Ectodermal cell (in vitro differentiated cells): ENCODE measurements at regions not wholly inside any gene's neighbourhood (a gene's known extent, or its start where the extent isn't known, plus 50 kb on each side); places are given as distances from the start of the nearest gene placed in this dataset.

Source experiments
- H3K27ac ChIP-seq: 2 replicates; pipeline ENCODE4 v1.7.0; 2013; ENCODE audit warnings: mild to moderate bottlenecking, low read depth, low read length; ENCODE audit not compliant: insufficient read depth, poor library complexity, severe bottlenecking
- H3K27me3 ChIP-seq: 2 replicates; pipeline ENCODE4 v1.7.0; 2013; ENCODE audit warnings: mild to moderate bottlenecking, low read length; ENCODE audit not compliant: insufficient read depth, control insufficient read depth, poor library complexity, severe bottlenecking
- H3K36me3 ChIP-seq: one replicate; pipeline ENCODE4 v1.7.0; 2013; ENCODE audit warnings: low read length; ENCODE audit not compliant: control insufficient read depth, insufficient read depth
- H3K4me1 ChIP-seq: one replicate; pipeline ENCODE4 v1.7.0; 2013; ENCODE audit warnings: low read length; ENCODE audit not compliant: control insufficient read depth, insufficient read depth
- H3K4me3 ChIP-seq: 2 replicates; pipeline ENCODE4 v1.7.0; 2013; ENCODE audit warnings: low read depth, low read length, control low read depth; ENCODE audit not compliant: insufficient read depth
- H3K9me3 ChIP-seq: 2 replicates; pipeline ENCODE4 v1.7.0; 2013; ENCODE audit warnings: mild to moderate bottlenecking, low read length, moderate library complexity; ENCODE audit not compliant: control insufficient read depth
- WGBS, 2 experiments: methylation state at CpG; one replicate each; pipeline ENCODE4 v1.1.7; 2013; ENCODE audit warnings: missing lambda C conversion rate in 2 of 2; 5-methylcytosine and 5-hydroxymethylcytosine counted together

DNA sequence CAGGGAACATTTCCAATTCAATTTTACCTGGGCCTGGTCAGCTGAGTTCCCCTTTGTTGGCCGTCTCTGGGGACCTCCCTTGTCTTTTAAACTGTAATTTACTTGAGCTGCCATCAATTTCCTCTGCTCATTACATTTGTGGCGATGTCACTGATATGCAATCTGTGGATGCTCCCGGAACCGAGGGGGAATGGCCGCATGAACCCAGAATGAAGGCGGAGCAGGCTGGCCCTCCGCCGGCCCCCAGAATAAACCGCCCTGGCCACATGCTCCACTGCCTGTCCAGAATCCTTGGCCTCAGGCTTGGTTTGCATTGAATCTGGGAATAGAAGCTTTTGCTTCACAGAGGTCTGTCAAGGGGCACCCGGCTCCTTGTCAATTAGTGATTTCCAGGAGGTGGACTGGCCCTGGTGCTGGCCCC is 276.8 kb downstream of the TEX29 start:
- Histone ChIP-seq H3K27me3 (no peaks in the 10 kb centered on the region), H3K9me3 (no peaks in the 10 kb centered on the region), H3K4me3 (no peak overlapping the region), H3K27ac (no peak overlapping the region), H3K4me1 (no peaks in the 10 kb centered on the region), H3K36me3 (no peaks in the 10 kb centered on the region)
- WGBS, 2 experiments = 69 to 70% methylated on average over 10 of the region's 10 CpGs

DNA sequence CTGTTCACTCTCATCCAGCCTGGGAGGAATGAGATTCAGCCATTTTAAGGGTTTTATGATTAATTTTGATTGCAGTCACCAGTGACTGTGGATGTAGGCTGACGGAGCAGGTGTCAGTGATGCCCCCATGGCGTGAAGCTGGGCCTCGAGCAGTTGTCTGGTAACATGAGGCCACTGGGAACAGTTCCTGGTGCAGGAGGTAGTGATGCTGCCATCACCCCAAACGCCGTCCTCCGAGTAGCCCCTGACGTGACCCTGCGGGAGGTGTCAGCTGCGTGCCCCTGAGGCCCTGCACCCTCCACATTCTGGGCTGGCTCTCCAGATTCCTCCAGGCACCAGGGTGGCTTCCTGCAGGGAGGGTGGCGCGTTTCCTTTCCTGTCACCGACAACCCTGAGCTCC is 277.2 kb downstream of the TEX29 start:
- Histone ChIP-seq H3K9me3 (no peaks in the 10 kb centered on the region), H3K4me1 (no peaks in the 10 kb centered on the region), H3K36me3 (no peaks in the 10 kb centered on the region), H3K27me3 (no peaks in the 10 kb centered on the region), H3K27ac (no peak overlapping the region), H3K4me3 (no peak overlapping the region)
- WGBS, 2 experiments = 79 to 83% methylated on average over 12 of the region's 12 CpGs

DNA sequence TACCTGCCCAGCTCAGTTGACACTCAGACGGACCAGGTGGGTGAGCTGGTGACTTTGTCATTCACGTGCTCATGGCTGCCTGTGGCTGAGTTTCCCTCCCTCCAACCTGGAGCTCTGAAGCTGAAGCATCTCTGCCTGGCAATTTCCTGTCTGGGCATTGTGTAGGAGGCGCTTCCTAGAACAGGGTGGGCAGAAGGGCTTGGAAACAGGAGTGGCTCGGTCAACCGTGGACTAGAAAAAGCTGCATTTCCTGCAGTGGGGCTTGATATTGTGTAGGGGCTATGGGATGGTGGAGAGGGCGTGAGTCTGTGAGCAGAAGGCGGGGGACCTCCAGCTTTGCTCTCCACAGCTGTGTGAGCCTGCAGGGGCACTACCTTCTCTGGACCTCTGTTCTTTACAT is 278.3 kb downstream of the TEX29 start:
- 91 to 92% methylated on average over 7 of the region's 7 CpGs for WGBS, 2 experiments
- Histone ChIP-seq H3K4me1 (no peaks in the 10 kb centered on the region), H3K4me3 (no peak overlapping the region), H3K36me3 (no peaks in the 10 kb centered on the region), H3K27me3 (no peaks in the 10 kb centered on the region), H3K9me3 (no peaks in the 10 kb centered on the region), H3K27ac (no peak overlapping the region)

DNA sequence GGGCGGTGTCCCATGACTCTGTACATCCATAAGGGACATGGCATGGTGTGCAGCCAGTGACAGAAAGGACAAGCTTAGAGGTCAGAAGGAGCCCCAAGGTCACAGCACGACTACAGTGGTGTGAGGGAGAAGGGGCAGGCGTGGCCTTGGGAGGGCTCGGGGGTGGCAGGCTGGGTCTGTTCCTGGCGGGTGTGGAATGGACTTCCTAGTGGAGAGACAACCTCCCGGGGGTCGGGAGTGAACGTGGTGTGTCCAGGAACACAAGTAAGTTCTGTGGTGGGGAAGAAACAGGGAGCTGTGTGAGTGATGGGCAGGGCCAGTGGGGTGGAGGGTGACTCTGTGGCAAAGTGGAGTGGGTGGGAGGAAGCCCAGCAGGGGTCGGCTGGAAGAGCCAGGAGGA is 279.3 kb downstream of the TEX29 start:
- Histone ChIP-seq H3K27me3 (no peaks in the 10 kb centered on the region), H3K4me3 (no peak overlapping the region), H3K4me1 (no peaks in the 10 kb centered on the region), H3K27ac (no peak overlapping the region), H3K36me3 (no peaks in the 10 kb centered on the region), H3K9me3 (no peaks in the 10 kb centered on the region)
- 80 to 81% methylated on average over 9 of the region's 9 CpGs for WGBS, 2 experiments

DNA sequence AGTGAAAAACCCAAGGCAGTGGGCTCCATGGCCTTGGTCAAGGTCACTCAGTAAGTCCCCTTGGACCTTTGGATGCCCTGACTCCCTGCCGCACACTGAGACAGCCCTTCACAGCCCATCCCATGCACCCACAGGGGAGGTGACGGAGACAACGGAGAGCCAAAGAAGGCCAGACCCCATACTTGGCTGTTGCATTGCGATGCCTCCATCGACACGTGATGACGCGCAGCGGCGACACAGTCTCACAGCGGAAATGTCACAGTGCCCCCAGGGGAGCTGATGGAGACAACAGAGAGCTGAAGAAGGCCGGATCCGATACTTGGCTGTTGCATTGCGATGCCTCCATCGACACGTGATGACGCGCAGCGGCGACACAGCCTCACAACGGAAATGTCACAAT is 282.4 kb downstream of the TEX29 start:
- WGBS, 2 experiments = 96% methylated on average over 21 of the region's 21 CpGs
- no peaks in the 10 kb centered on the region for H3K9me3 ChIP-seq
- H3K27ac ChIP-seq = no peak overlapping the region
- no peaks in the 10 kb centered on the region for H3K36me3 ChIP-seq
- H3K4me1 ChIP-seq = no peaks in the 10 kb centered on the region
- H3K27me3 ChIP-seq = no peaks in the 10 kb centered on the region
- no peak overlapping the region for H3K4me3 ChIP-seq

DNA sequence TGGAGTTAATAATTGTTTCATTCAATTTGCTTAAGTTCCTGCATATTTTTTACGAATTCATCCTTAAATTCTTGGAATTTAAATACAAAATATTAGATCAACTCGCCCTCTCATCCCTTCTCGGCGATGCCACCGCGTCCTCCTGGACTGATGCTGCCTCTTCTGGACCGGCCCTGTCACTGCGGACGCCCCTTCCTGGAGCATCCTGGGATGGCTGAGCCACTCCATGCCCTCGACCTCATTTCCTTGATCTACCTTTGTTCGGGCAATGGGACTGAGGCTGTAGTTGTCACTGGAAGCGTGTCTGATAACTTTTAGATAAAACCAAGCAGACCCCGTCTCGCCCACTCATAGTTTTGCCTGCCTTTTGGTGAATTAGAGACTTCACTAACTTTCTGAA is 283.7 kb downstream of the TEX29 start:
- H3K27me3 ChIP-seq = no peaks in the 10 kb centered on the region
- no peak overlapping the region for H3K4me3 ChIP-seq
- no peaks in the 10 kb centered on the region for H3K4me1 ChIP-seq
- H3K9me3 ChIP-seq = no peaks in the 10 kb centered on the region
- H3K36me3 ChIP-seq = no peaks in the 10 kb centered on the region
- H3K27ac ChIP-seq = no peak overlapping the region
- WGBS, 2 experiments = 88% methylated on average over 14 of the region's 14 CpGs

DNA sequence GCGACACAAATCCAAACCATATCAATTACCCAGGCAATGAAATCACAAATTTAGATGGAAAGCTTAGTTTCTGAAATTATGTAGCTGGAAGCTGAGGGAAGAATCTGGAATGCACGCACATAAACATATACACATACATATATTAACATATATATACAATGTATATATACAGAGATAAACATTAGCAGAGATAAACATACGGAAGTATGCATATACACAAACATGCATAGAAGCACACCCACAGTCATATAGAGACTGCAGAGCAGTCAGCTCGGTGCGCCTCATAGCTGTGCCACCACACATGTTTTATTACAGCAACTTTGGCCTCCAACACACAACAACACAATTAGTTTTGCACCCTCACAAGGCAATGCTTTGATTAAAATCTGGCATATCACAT is 288.1 kb downstream of the TEX29 start:
- Histone ChIP-seq H3K4me3 (no peak overlapping the region), H3K27ac (no peak overlapping the region), H3K4me1 (no peaks in the 10 kb centered on the region), H3K36me3 (no peaks in the 10 kb centered on the region), H3K9me3 (no peaks in the 10 kb centered on the region), H3K27me3 (no peaks in the 10 kb centered on the region)
- 91 to 100% methylated on average over 3 to 4 of the region's 5 CpGs for WGBS, 2 experiments

DNA sequence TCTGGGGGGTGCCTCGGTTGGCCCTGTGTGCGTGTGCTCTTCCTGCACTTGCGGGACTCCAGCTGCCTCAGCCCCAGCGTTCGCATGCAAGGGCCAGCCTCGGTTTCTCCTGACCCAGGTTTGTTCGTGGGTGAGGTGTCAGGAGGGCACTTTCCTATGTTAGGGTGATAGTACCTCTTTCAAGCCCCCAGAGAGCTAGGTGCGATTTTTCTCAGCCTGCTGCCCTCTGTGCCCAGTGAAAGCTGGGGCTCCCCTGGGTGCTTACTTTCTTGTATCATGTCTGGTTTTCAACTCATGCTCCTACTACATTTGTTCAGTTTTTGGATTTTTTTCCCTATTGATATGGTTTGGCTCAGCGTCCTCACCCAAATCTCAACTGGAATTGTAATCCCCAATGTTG is 289.2 kb downstream of the TEX29 start:
- Histone ChIP-seq H3K27me3 (no peaks in the 10 kb centered on the region), H3K4me3 (no peak overlapping the region), H3K4me1 (no peaks in the 10 kb centered on the region), H3K9me3 (no peaks in the 10 kb centered on the region), H3K36me3 (no peaks in the 10 kb centered on the region), H3K27ac (no peak overlapping the region)
- 95 to 96% methylated on average over 9 of the region's 9 CpGs for WGBS, 2 experiments

DNA sequence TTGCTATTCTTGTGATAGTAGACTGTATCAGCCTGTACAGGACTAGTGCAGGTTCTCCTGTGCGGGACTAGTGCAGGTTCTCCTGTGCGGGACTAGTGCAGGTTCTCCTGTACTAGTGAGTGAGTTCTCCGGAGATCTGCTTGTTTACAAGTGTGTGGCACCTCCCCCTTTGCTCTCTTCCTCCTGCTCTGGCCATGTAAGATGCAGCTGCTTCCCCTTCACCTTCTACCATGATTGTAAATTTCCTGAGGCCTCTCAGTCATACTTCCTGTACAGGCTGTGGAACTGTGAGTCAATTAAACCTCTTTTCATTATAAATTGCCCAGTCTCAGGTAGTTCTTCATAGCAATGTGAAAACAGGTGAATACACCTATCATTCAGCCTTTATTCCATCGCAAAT is 289.6 kb downstream of the TEX29 start:
- Histone ChIP-seq H3K36me3 (no peaks in the 10 kb centered on the region), H3K27ac (no peak overlapping the region), H3K4me3 (no peak overlapping the region), H3K27me3 (no peaks in the 10 kb centered on the region), H3K4me1 (no peaks in the 10 kb centered on the region), H3K9me3 (no peaks in the 10 kb centered on the region)
- WGBS, 2 experiments = 85 to 88% methylated on average over 4 of the region's 4 CpGs

DNA sequence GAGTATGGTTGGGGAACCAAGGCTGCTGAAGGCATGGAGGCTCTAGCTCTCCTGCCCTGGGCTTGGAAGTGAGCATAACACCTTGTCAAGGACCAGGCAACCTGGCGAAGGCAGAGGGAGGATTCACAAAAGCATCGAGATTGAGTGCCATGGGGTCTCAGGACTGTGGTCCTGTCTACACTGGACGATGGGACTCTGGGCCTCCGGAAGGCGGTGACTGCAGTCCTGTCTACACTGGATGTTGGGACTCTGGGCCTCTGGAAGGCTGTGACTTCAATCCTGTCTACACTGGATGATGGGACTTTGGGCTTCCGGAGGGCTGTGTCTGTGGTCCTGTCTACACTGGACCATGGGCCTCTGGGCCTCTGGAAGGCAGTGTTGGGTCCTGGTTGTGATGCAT is 290.4 kb downstream of the TEX29 start:
- no peaks in the 10 kb centered on the region for H3K27me3 ChIP-seq
- no peak overlapping the region for H3K27ac ChIP-seq
- 76 to 78% methylated on average over 6 of the region's 6 CpGs for WGBS, 2 experiments
- H3K4me3 ChIP-seq = no peak overlapping the region
- H3K36me3 ChIP-seq = no peaks in the 10 kb centered on the region
- no peaks in the 10 kb centered on the region for H3K4me1 ChIP-seq
- H3K9me3 ChIP-seq = no peaks in the 10 kb centered on the region

DNA sequence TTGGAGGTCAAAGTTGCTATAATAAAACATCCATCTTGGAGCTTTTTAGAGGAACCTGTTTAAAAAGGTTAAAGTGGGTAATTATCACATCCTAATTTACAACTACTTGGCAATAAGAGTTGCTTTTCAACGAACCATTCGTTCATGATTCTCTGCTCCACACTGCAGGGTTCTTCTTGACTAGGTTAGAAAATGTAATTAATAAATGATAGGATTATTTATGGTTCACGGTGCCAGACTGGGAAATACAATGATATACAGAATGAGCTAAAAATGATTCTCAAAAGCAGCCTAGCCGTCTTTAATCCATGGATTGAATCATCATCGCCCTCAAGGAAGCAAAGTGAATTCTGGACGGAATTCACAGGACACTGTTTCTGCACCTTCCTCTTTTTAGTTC is 291.2 kb downstream of the TEX29 start:
- no peaks in the 10 kb centered on the region for H3K4me1 ChIP-seq
- no peak overlapping the region for H3K27ac ChIP-seq
- no peak overlapping the region for H3K4me3 ChIP-seq
- H3K27me3 ChIP-seq = no peaks in the 10 kb centered on the region
- H3K9me3 ChIP-seq = no peaks in the 10 kb centered on the region
- whole genome bisulfite sequencing, 2 experiments = 92 to 94% methylated on average over 6 of the region's 6 CpGs
- H3K36me3 ChIP-seq = no peaks in the 10 kb centered on the region
